Stimulated activated CD4-positive, alpha-beta T cell treated with anti-CD3 and anti-CD28 coated beads, Interleukin-1b, Interleukin-23, amount 100 ng/mL, for 48 hours (primary cell): ENCODE measurements at regions not wholly inside any gene's neighbourhood (a gene's known extent, or its start where the extent isn't known, plus 50 kb on each side); places are given as distances from the start of the nearest gene placed in this dataset.
"Not testable (repeated sequence)": the region's sequence is repeated elsewhere in the genome, so short reads cannot be mapped to it uniquely, and the experiment has no call there.

Experiments
- DNase-seq: peaks from one replicate; pipeline ENCODE4 v3.0.0-alpha.2; 2020

GRCh38 chr21:29396951-29397455 lies 98.3 kb downstream of the BACH1 start:
- DNase-seq, result no peak

GRCh38 chr21:29403301-29403700 lies 104.6 kb downstream of the BACH1 start:
- DNase-seq, result no peak

- DNase-seq, result no peak
Observed at GRCh38 chr21:29403922-29404538, 105.3 kb downstream of the BACH1 start.

- no peak for DNase-seq
Observed at GRCh38 chr21:29405503-29406122, 106.9 kb downstream of the BACH1 start.

- no peak for DNase-seq
Observed at GRCh38 chr21:29406385-29406784, 107.7 kb downstream of the BACH1 start.

- no peak for DNase-seq
Observed at GRCh38 chr21:29407571-29407970, 108.8 kb downstream of the BACH1 start.

- DNase-seq, result no peak
Observed at GRCh38 chr21:29413683-29414082, 115.0 kb downstream of the BACH1 start.

- DNase-seq, result no peak
Observed at GRCh38 chr21:29416268-29416667, 117.5 kb downstream of the BACH1 start.

GRCh38 chr21:29418813-29419212 lies 120.1 kb downstream of the BACH1 start:
- no peak for DNase-seq

GRCh38 chr21:29419422-29419821 lies 120.7 kb downstream of the BACH1 start:
- no peak for DNase-seq

- no peak for DNase-seq
Observed at GRCh38 chr21:29423099-29423870, 124.6 kb downstream of the BACH1 start.

- DNase-seq, result no peak
Observed at GRCh38 chr21:29424728-29425127, 126.0 kb downstream of the BACH1 start.

- no peak for DNase-seq
Observed at GRCh38 chr21:29429218-29429617, 130.5 kb downstream of the BACH1 start.

GRCh38 chr21:29430030-29430429 lies 131.3 kb downstream of the BACH1 start:
- DNase-seq, result no peak

- no peak for DNase-seq
Observed at GRCh38 chr21:29430576-29430975, 131.9 kb downstream of the BACH1 start.

GRCh38 chr21:29431178-29431577 lies 132.5 kb downstream of the BACH1 start:
- DNase-seq, result no peak

GRCh38 chr21:29431680-29432079 lies 133.0 kb downstream of the BACH1 start:
- no peak for DNase-seq

- no peak for DNase-seq
Observed at GRCh38 chr21:29433366-29434059, 134.8 kb downstream of the BACH1 start.

GRCh38 chr21:29434081-29434480 lies 135.4 kb downstream of the BACH1 start:
- peak; percentile 40 for DNase-seq

- DNase-seq, result not testable (repeated sequence)
Observed at GRCh38 chr21:29434982-29435381, 136.3 kb downstream of the BACH1 start.

- peak; percentile 34 for DNase-seq
Observed at GRCh38 chr21:29436143-29436542, 137.4 kb downstream of the BACH1 start.

GRCh38 chr21:29436650-29437049 lies 137.9 kb downstream of the BACH1 start:
- no peak for DNase-seq

- no peak for DNase-seq
Observed at GRCh38 chr21:29441651-29442050, 142.9 kb downstream of the BACH1 start.
